RWPE2 (cell line): ENCODE measurements at regions not wholly inside any gene's neighbourhood (a gene's known extent, or its start where the extent isn't known, plus 50 kb on each side); places are given as distances from the start of the nearest gene placed in this dataset.

Experiments used
- ATAC-seq: fragments of 200-7000 bp; cut with Tn5 transposase; 3 replicates; pipeline ENCODE4 v1.9.1; 2021; ENCODE audit warnings: low read depth
- DNase-seq: peaks from one replicate; pipeline ENCODE4 v3.0.0-alpha.2; 2020; ENCODE audit warnings: low spot score
- H3K27ac ChIP-seq: fragments of 450-650 bp; 2 replicates; pipeline ENCODE4 v1.5.1; 2017; ENCODE audit warnings: mild to moderate bottlenecking; ENCODE audit not compliant: poor library complexity, severe bottlenecking
- H3K27me3 ChIP-seq: fragments of 250-450 bp; sonication (Bioruptor Pico); 2 replicates; pipeline ENCODE4 v1.5.1; 2021; ENCODE audit warnings: mild to moderate bottlenecking, moderate library complexity; ENCODE audit not compliant: insufficient read depth, poor library complexity, severe bottlenecking
- H3K36me3 ChIP-seq: fragments of 250-450 bp; sonication (Bioruptor Pico); 2 replicates; pipeline ENCODE4 v1.5.1; 2020; ENCODE audit warnings: low read depth, mild to moderate bottlenecking, moderate library complexity
- H3K4me1 ChIP-seq: fragments of 250-450 bp; sonication (Bioruptor Pico); 2 replicates; pipeline ENCODE4 v1.5.1; 2021; ENCODE audit warnings: mild to moderate bottlenecking, moderate library complexity; ENCODE audit not compliant: insufficient read depth, poor library complexity, severe bottlenecking
- H3K4me3 ChIP-seq: fragments of 250-450 bp; sonication (Bioruptor Pico); 2 replicates; pipeline ENCODE4 v1.5.1; 2021; ENCODE audit warnings: mild to moderate bottlenecking, moderate library complexity; ENCODE audit not compliant: severe bottlenecking
- H3K9me3 ChIP-seq: fragments of 250-450 bp; sonication (Bioruptor Pico); 2 replicates; pipeline ENCODE4 v1.5.1; 2021; ENCODE audit warnings: mild to moderate bottlenecking, moderate library complexity; ENCODE audit not compliant: severe bottlenecking
- CTCF ChIP-seq: fragments of 450-650 bp; IDR thresholded peaks from one replicate; pipeline ENCODE4 v1.5.1; 2017; ENCODE audit warnings: mild to moderate bottlenecking, moderate library complexity; ENCODE audit not compliant: poor library complexity, severe bottlenecking

GRCh38 chr5:34544403-34544802 lies 111.7 kb upstream of the RAI14 start:
- H3K9me3 ChIP-seq = no peaks in the 10 kb centered on the region
- ATAC-seq = no peak
- no peaks in the 10 kb centered on the region for H3K36me3 ChIP-seq
- no peaks in the 10 kb centered on the region for H3K27me3 ChIP-seq
- no peak for DNase-seq
- no peak overlapping the region for H3K27ac ChIP-seq
- TF ChIP-seq CTCF = no peak
- H3K4me3 ChIP-seq = no peak overlapping the region
- H3K4me1 ChIP-seq = no peaks in the 10 kb centered on the region

GRCh38 chr5:34545164-34545563 lies 111.0 kb upstream of the RAI14 start:
- H3K4me1 ChIP-seq = no peaks in the 10 kb centered on the region
- H3K36me3 ChIP-seq = no peaks in the 10 kb centered on the region
- no peaks in the 10 kb centered on the region for H3K9me3 ChIP-seq
- no peaks in the 10 kb centered on the region for H3K27me3 ChIP-seq
- ATAC-seq (no peak), DNase-seq (no peak)
- no peak for TF ChIP-seq CTCF
- no peak overlapping the region for H3K4me3 ChIP-seq
- H3K27ac ChIP-seq = no peak overlapping the region

- H3K9me3 ChIP-seq = no peaks in the 10 kb centered on the region
- no peak for ATAC-seq
Observed at GRCh38 chr5:34545626-34546025, 110.5 kb upstream of the RAI14 start.

GRCh38 chr5:34547300-34548085 lies 108.6 kb upstream of the RAI14 start:
- Histone ChIP-seq H3K27ac (no peak overlapping the region), H3K4me1 (no peaks in the 10 kb centered on the region), H3K36me3 (no peaks in the 10 kb centered on the region), H3K27me3 (no peaks in the 10 kb centered on the region), H3K9me3 (no peaks in the 10 kb centered on the region), H3K4me3 (no peak overlapping the region)
- no peak for ATAC-seq
- no peak for DNase-seq
- TF ChIP-seq CTCF = no peak

More at GRCh38 chr5:34545626-34546025, 110.5 kb upstream of the RAI14 start:
- Histone ChIP-seq H3K4me1 (no peaks in the 10 kb centered on the region), H3K27ac (no peak overlapping the region), H3K27me3 (no peaks in the 10 kb centered on the region), H3K4me3 (no peak overlapping the region), H3K36me3 (no peaks in the 10 kb centered on the region)
- no peak for DNase-seq
- TF ChIP-seq CTCF = no peak

- ATAC-seq = no peak
- no peak overlapping the region for H3K27ac ChIP-seq
- TF ChIP-seq CTCF = no peak
Observed at GRCh38 chr5:34548086-34548403, 108.1 kb upstream of the RAI14 start.

More at GRCh38 chr5:34548086-34548403, 108.1 kb upstream of the RAI14 start:
- Histone ChIP-seq H3K9me3 (no peaks in the 10 kb centered on the region), H3K4me3 (no peak overlapping the region), H3K4me1 (no peaks in the 10 kb centered on the region), H3K36me3 (no peaks in the 10 kb centered on the region), H3K27me3 (no peaks in the 10 kb centered on the region)
- DNase-seq = no peak
